Upper lobe of left lung (tissue), 6 donors: ENCODE measurements at regions not wholly inside any gene's neighbourhood (a gene's known extent, or its start where the extent isn't known, plus 50 kb on each side); places are given as distances from the start of the nearest gene placed in this dataset.

Experiments
- ATAC-seq, 2 donors: fragments of 200-7000 bp; cut with Tn5 transposase; one replicate each; pipeline ENCODE4 v1.9.1; 2022; ENCODE audit warnings: mild to moderate bottlenecking in 2 of 2, moderate library complexity in 2 of 2; ENCODE audit not compliant: low FRiP score in 2 of 2
- DNase-seq, 2 donors: peaks; one replicate each; pipeline ENCODE4 v3.0.0-alpha.2; 2019 to 2020
- H3K27ac ChIP-seq, 4 donors: fragments of 200-600 bp; sonication (generic); one replicate each; pipeline ENCODE4 v1.5.1; 2016 to 2019
- H3K27me3 ChIP-seq, 4 donors: fragments of 200-600 bp; sonication (generic); one replicate each; pipeline ENCODE4 v1.5.1; 2017 to 2019
- H3K36me3 ChIP-seq, 4 donors: fragments of 200-600 bp; sonication (generic); one replicate each; pipeline ENCODE4 v1.5.1; 2016 to 2019
- H3K4me1 ChIP-seq, 4 donors: fragments of 200-600 bp; sonication (generic); one replicate each; pipeline ENCODE4 v1.5.1; 2018 to 2019
- H3K4me3 ChIP-seq, 4 donors: fragments of 200-600 bp; sonication (generic); one replicate each; pipeline ENCODE4 v1.5.1; 2017 to 2019; ENCODE audit warnings: mild to moderate bottlenecking in 2 of 4, moderate library complexity in 1 of 4
- H3K9me3 ChIP-seq, 4 donors: fragments of 200-600 bp; sonication (generic); one replicate each; pipeline ENCODE4 v1.5.1; 2018 to 2019
- EP300 ChIP-seq, 4 donors: sonication (generic); formaldehyde crosslinking; IDR thresholded peaks; one replicate each; pipeline ENCODE4 v1.5.1; 2017; ENCODE audit warnings: antibody characterized with exemption in 4 of 4, control low read depth in 2 of 4
- POLR2A ChIP-seq, 4 donors: fragments of 450-650 bp; IDR thresholded peaks; one replicate each; pipeline ENCODE4 v1.5.1; 2016 to 2017; ENCODE audit warnings: antibody characterized with exemption in 4 of 4, mild to moderate bottlenecking in 2 of 4
- POLR2AphosphoS5 ChIP-seq, 2 donors: sonication (generic); formaldehyde crosslinking; IDR thresholded peaks; one replicate each; pipeline ENCODE4 v1.5.1; 2017; ENCODE audit warnings: antibody characterized with exemption in 2 of 2
- WGBS, 2 donors: methylation state at CpG; one replicate each; pipeline ENCODE4 v1.1.5; 2017 to 2018; 5-methylcytosine and 5-hydroxymethylcytosine counted together
- TF ChIP-seq, protein P1 (sequence below), 6 experiments: fragments of 450-650 bp in 4 of 6; fragments of 200-600 bp in 2 of 6; sonication (generic) in 2 of 6; IDR thresholded peaks; one replicate each; pipeline ENCODE4 v1.5.1; 2016 to 2019; ENCODE audit warnings: antibody characterized with exemption in 6 of 6
- donor health status: DM: no; HTN: no; CAD: no; lungs with moderate emphysema.
- donor health status: DM: no; HTN: yes; CAD: no; lungs with severe emphysema.

GRCh38 chr16:48950184-48950583 is 331.5 kb downstream of the CBLN1 start:
- TF ChIP-seq POLR2A (IDR thresholded peaks at IDR 0.05) = no peak
- TF ChIP-seq POLR2AphosphoS5 (IDR thresholded peaks at IDR 0.05) = no peak
- TF ChIP-seq EP300 (IDR thresholded peaks at IDR 0.05) = no peak
- TF ChIP-seq, protein P1, sequence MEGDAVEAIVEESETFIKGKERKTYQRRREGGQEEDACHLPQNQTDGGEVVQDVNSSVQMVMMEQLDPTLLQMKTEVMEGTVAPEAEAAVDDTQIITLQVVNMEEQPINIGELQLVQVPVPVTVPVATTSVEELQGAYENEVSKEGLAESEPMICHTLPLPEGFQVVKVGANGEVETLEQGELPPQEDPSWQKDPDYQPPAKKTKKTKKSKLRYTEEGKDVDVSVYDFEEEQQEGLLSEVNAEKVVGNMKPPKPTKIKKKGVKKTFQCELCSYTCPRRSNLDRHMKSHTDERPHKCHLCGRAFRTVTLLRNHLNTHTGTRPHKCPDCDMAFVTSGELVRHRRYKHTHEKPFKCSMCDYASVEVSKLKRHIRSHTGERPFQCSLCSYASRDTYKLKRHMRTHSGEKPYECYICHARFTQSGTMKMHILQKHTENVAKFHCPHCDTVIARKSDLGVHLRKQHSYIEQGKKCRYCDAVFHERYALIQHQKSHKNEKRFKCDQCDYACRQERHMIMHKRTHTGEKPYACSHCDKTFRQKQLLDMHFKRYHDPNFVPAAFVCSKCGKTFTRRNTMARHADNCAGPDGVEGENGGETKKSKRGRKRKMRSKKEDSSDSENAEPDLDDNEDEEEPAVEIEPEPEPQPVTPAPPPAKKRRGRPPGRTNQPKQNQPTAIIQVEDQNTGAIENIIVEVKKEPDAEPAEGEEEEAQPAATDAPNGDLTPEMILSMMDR (IDR thresholded peaks at IDR 0.05) = no peak
- no peak for ATAC-seq
- Histone ChIP-seq H3K27me3 (no peaks in the 10 kb centered on the region), H3K27ac (no peak overlapping the region), H3K36me3 (no peaks in the 10 kb centered on the region), H3K9me3 (no peaks in the 10 kb centered on the region), H3K4me3 (no peak overlapping the region), H3K4me1 (no peaks in the 10 kb centered on the region)
- WGBS, 2 donors = 85 to 96% methylated on average over 2 of the region's 2 CpGs
- DNase-seq = no peak

- Histone ChIP-seq H3K36me3 (no peaks in the 10 kb centered on the region), H3K27me3 (no peaks in the 10 kb centered on the region), H3K27ac (no peak overlapping the region), H3K9me3 (no peaks in the 10 kb centered on the region), H3K4me1 (no peaks in the 10 kb centered on the region), H3K4me3 (no peak overlapping the region)
- ATAC-seq (no peak), DNase-seq (no peak)
- TF ChIP-seq EP300 (IDR thresholded peaks at IDR 0.05) (no peak), POLR2A (IDR thresholded peaks at IDR 0.05) (no peak), POLR2AphosphoS5 (IDR thresholded peaks at IDR 0.05) (no peak)
- TF ChIP-seq, protein P1 (IDR thresholded peaks at IDR 0.05) = no peak
- 73 to 93% methylated on average over 2 of the region's 2 CpGs for WGBS, 2 donors
Observed at GRCh38 chr16:48949636-48950035, 332.0 kb downstream of the CBLN1 start.

GRCh38 chr16:48948911-48949310 is 332.7 kb downstream of the CBLN1 start:
- Histone ChIP-seq H3K4me3 (no peak overlapping the region), H3K4me1 (no peaks in the 10 kb centered on the region), H3K36me3 (no peaks in the 10 kb centered on the region), H3K27ac (no peak overlapping the region), H3K9me3 (no peaks in the 10 kb centered on the region), H3K27me3 (no peaks in the 10 kb centered on the region)
- TF ChIP-seq EP300 (IDR thresholded peaks at IDR 0.05) (no peak), POLR2A (IDR thresholded peaks at IDR 0.05) (no peak), POLR2AphosphoS5 (IDR thresholded peaks at IDR 0.05) (no peak)
- TF ChIP-seq, protein P1 (IDR thresholded peaks at IDR 0.05) = no peak
- DNase-seq (no peak), ATAC-seq (no peak)
- 69 to 75% methylated on average over 3 of the region's 3 CpGs for WGBS, 2 donors

GRCh38 chr16:48947371-48947713 is 334.3 kb downstream of the CBLN1 start:
- Histone ChIP-seq H3K4me1 (no peaks in the 10 kb centered on the region), H3K4me3 (no peak overlapping the region), H3K27ac (no peak overlapping the region), H3K27me3 (no peaks in the 10 kb centered on the region), H3K9me3 (no peaks in the 10 kb centered on the region), H3K36me3 (no peaks in the 10 kb centered on the region)
- 31 to 44% methylated on average over 3 of the region's 3 CpGs for WGBS, 2 donors
- TF ChIP-seq POLR2AphosphoS5 (IDR thresholded peaks at IDR 0.05) (no peak), EP300 (IDR thresholded peaks at IDR 0.05) (no peak), POLR2A (IDR thresholded peaks at IDR 0.05) (no peak)
- TF ChIP-seq, protein P1 (IDR thresholded peaks at IDR 0.05) = no peak
- DNase-seq (no peak), ATAC-seq (no peak)

DNA sequence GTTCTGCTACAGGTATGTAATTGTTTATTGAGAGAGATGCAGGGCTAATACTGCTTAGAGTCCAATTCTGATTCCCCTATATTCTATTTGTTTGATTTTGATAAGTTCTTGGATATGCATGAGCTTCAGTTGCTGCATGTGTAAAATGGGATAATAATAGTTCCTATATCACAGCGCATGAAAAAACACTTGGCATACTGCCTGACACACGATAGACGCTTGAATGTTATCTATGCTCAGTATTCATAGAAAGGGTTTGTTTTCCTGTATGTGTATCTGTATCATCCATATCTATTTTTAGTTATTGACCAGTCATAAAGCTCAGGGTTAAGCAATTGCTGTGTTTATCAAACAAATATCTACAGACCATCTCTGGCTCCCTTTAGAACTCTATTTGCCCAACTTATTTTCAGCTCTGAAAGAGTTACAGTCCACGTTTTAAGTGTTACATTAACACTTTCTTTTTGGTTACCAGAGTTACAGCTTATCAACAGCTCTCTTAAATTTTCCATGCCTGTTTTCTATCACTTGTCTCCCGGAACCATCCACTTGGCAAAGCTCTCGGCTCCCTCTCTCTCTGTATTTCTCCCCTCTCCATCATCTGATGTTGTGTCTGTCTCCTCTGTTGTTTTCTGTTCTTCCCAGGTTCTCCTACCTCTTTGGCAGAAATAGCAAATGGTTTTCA is 334.8 kb downstream of the CBLN1 start:
- ATAC-seq (no peak), DNase-seq (no peak)
- Histone ChIP-seq H3K4me3 (no peak overlapping the region), H3K27me3 (no peaks in the 10 kb centered on the region), H3K4me1 (no peaks in the 10 kb centered on the region), H3K36me3 (no peaks in the 10 kb centered on the region), H3K27ac (no peak overlapping the region), H3K9me3 (no peaks in the 10 kb centered on the region)
- 32 to 39% methylated on average over 6 of the region's 6 CpGs for WGBS, 2 donors
- TF ChIP-seq EP300 (IDR thresholded peaks at IDR 0.05) (no peak), POLR2A (IDR thresholded peaks at IDR 0.05) (no peak), POLR2AphosphoS5 (IDR thresholded peaks at IDR 0.05) (no peak)
- TF ChIP-seq, protein P1 (IDR thresholded peaks at IDR 0.05) = no peak
